Caco-2 (cell line): ENCODE measurements at regions not wholly inside any gene's neighbourhood (a gene's known extent, or its start where the extent isn't known, plus 50 kb on each side); places are given as distances from the start of the nearest gene placed in this dataset.

Source experiments
- BruUV-seq: library from RNA; stranded (reverse); fragments of 400-500 nt; replicated peaks from 2 replicates; lab custom pipeline; 2021; lab: Mats Ljungman, UMichigan
- CTCF ChIA-PET: fragments of 300-600 bp; sonication (Branson Sonifier 250); formaldehyde crosslinking; loops from one replicate; lab custom pipeline; 2022; ENCODE audit warnings: antibody characterized with exemption; lab: Charles Lee
- POLR2A ChIA-PET: fragments of 300-600 bp; sonication (Branson Sonifier 250); formaldehyde crosslinking; loops from one replicate; lab custom pipeline; 2022; ENCODE audit warnings: antibody characterized with exemption; lab: Charles Lee
- DNase-seq, 2 experiments: peaks; one replicate each; pipeline versions ENCODE4 v3.0.0 to v3.0.0-alpha.2; 2020 to 2022
- H3K27me3 ChIP-seq: replicated peaks from 2 replicates; pipeline ENCODE4 v1.6.0; 2011; ENCODE audit warnings: low read length; ENCODE audit not compliant: control insufficient read depth, insufficient read depth
- H3K36me3 ChIP-seq: 2 replicates; pipeline ENCODE4 v1.5.1; 2011; ENCODE audit warnings: low read length; ENCODE audit not compliant: control insufficient read depth, insufficient read depth
- H3K4me1 ChIP-seq: fragments of 250-450 bp; sonication (Bioruptor Pico); 2 replicates; pipeline ENCODE4 v1.5.1; 2020; ENCODE audit warnings: mild to moderate bottlenecking
- H3K4me3 ChIP-seq: 2 replicates; pipeline ENCODE4 v1.5.1; 2011; ENCODE audit warnings: low read depth, mild to moderate bottlenecking, control low read depth, low read length
- H3K9me3 ChIP-seq: fragments of 250-450 bp; sonication (Bioruptor Pico); 2 replicates; pipeline ENCODE4 v1.5.1; 2020; ENCODE audit warnings: mild to moderate bottlenecking, moderate library complexity
- H3K27ac Mint-ChIP-seq: one replicate; pipeline ENCODE4 v1.8.0; 2022; ENCODE audit warnings: mixed read lengths; ENCODE audit not compliant: unreplicated experiment
- H3K27me3 Mint-ChIP-seq: one replicate; pipeline ENCODE4 v1.8.0; 2022; ENCODE audit warnings: mixed read lengths; ENCODE audit not compliant: insufficient read depth, unreplicated experiment
- H3K36me3 Mint-ChIP-seq: one replicate; pipeline ENCODE4 v1.8.0; 2022; ENCODE audit warnings: mild to moderate bottlenecking, mixed read lengths; ENCODE audit not compliant: insufficient read depth, unreplicated experiment
- H3K4me1 Mint-ChIP-seq: one replicate; pipeline ENCODE4 v1.8.0; 2022; ENCODE audit warnings: low read depth, mixed read lengths; ENCODE audit not compliant: unreplicated experiment
- H3K4me3 Mint-ChIP-seq: one replicate; pipeline ENCODE4 v1.8.0; 2022; ENCODE audit warnings: mild to moderate bottlenecking, moderate library complexity, mixed read lengths; ENCODE audit not compliant: unreplicated experiment
- H3K9me3 Mint-ChIP-seq: one replicate; pipeline ENCODE4 v1.8.0; 2022; ENCODE audit warnings: mixed read lengths; ENCODE audit not compliant: unreplicated experiment
- CTCF ChIP-seq, 2 experiments: fragments of 200-600 bp in 1 of 2; IDR thresholded peaks; 1 replicate in 1 of 2; 2 replicates in 1 of 2; pipeline versions ENCODE4 v1.5.1 to v1.8.0; 2011 to 2022; ENCODE audit warnings: antibody characterized with exemption in 1 of 2, control low read depth in 1 of 2, inconsistent platforms in 1 of 2, low read depth in 1 of 2, low read length in 1 of 2, mild to moderate bottlenecking in 1 of 2, moderate library complexity in 1 of 2; ENCODE audit not compliant: insufficient read depth in 1 of 2, severe bottlenecking in 1 of 2, unreplicated experiment in 1 of 2
- intact Hi-C: fragments of 100-400 bp; cut with micrococcal nuclease; formaldehyde crosslinking; loops from one replicate; pipeline ENCODE4 v1.10.0; 2022; ENCODE audit not compliant: unreplicated experiment

DNA sequence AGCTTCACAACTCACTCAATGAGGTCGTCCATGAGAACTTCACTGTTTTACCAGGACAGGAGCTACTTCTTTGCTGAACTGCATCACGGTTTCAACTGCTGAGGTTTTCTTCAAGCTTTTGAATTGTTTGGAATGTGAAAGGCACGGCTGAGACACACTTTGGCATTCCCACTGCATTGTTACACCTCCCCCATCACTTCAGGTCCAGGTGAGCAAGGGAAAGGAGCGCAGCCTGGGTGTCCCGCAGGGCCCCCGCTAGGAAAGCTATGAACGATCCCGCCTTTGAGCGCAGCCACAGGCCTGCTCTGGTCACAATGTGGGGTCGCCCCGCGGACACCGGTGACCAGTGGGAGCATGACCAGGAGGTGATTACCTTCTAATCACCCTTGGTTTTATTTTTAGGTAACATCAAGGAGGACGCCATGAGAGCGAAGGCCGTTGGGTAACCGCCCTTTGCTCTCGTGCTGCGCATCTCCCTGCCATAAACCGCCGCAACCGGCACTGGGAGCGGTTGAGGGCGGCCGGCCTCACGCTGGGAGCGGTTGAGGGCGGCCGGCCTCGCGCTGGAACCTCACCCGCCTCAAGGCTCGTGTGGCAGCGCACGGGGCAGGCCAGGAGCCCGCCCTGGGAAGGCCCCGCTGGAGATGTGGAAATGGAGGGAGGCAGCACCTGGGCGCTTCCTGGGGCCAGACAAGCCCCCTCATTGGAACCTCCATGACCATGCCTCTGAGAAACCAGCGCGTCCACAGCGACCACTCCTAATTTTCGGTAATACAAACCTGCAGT is 50.9 kb upstream of the SGMS1 start:
- no peak for DNase-seq
- no peaks in the 10 kb centered on the region for H3K27me3 ChIP-seq
- Mint-ChIP-seq H3K9me3 (no peaks in the 10 kb centered on the region), H3K36me3 (no peaks in the 10 kb centered on the region), H3K4me3 (no peak overlapping the region), H3K4me1 (no peaks in the 10 kb centered on the region), H3K27ac (no peak overlapping the region), H3K27me3 (peaks cover 9% of the 10 kb centered on the region)
- TF ChIP-seq CTCF (IDR thresholded peaks at IDR 0.05; ENCODE audit: insufficient read depth in 1 of 2, low read depth in 1 of 2, low read length in 1 of 2, severe bottlenecking in 1 of 2, unreplicated experiment in 1 of 2), result no peak
- no peaks in the 10 kb centered on the region for H3K4me1 ChIP-seq
- H3K36me3 ChIP-seq, result no peaks in the 10 kb centered on the region
- BruUV-seq, result no TSS peak
- H3K4me3 ChIP-seq, result no peak overlapping the region
- intact Hi-C loops, result no loop called here
- ChIA-PET CTCF (no interaction called here), POLR2A (no interaction called here)
- H3K9me3 ChIP-seq, result no peaks in the 10 kb centered on the region
